ENCODE measurements at regions not wholly inside any gene's neighbourhood (a gene's known extent, or its start where the extent isn't known, plus 50 kb on each side); places are given as distances from the start of the nearest gene placed in this dataset.

DNA sequence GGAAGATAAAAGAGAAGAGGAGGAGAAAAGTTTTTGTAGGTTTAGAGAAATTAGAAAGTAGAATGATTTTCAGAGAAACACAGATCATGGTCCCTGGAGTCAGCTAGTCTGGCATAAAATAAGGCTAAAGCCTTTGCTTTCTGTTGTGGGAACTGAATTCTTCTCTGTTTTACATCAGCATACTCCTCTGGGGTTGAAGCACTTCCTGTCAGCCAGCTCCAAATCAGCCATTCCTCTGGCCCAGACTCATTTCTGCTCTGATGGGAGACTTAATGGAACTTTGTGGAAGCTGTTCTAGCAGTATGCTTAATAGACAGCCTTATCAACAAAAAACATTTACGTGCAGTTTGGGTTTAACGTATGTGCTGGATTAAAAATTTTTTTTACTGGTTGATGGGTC, 143.2 kb downstream of the HMHB1 start:
- TF ChIP-seq, protein P1, sequence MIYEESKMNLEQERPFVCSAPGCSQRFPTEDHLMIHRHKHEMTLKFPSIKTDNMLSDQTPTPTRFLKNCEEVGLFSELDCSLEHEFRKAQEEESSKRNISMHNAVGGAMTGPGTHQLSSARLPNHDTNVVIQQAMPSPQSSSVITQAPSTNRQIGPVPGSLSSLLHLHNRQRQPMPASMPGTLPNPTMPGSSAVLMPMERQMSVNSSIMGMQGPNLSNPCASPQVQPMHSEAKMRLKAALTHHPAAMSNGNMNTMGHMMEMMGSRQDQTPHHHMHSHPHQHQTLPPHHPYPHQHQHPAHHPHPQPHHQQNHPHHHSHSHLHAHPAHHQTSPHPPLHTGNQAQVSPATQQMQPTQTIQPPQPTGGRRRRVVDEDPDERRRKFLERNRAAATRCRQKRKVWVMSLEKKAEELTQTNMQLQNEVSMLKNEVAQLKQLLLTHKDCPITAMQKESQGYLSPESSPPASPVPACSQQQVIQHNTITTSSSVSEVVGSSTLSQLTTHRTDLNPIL (CRISPR knock-in tag; IDR thresholded peaks at IDR 0.05; ENCODE audit: low read depth): no peak
- TF ChIP-seq OSR1 (CRISPR knock-in tag; IDR thresholded peaks at IDR 0.05) (no peak), ZNF565 (CRISPR knock-in tag; conservative IDR thresholded peaks at IDR 0.05; ENCODE audit: low read depth) (no peak), ZFP30 (CRISPR knock-in tag; IDR thresholded peaks at IDR 0.05) (no peak), ARNTL (CRISPR knock-in tag; IDR thresholded peaks at IDR 0.05; ENCODE audit: borderline replicate concordance, low read depth) (no peak), ESRRG (CRISPR knock-in tag; IDR thresholded peaks at IDR 0.05) (no peak)
- TF ChIP-seq, protein P2, sequence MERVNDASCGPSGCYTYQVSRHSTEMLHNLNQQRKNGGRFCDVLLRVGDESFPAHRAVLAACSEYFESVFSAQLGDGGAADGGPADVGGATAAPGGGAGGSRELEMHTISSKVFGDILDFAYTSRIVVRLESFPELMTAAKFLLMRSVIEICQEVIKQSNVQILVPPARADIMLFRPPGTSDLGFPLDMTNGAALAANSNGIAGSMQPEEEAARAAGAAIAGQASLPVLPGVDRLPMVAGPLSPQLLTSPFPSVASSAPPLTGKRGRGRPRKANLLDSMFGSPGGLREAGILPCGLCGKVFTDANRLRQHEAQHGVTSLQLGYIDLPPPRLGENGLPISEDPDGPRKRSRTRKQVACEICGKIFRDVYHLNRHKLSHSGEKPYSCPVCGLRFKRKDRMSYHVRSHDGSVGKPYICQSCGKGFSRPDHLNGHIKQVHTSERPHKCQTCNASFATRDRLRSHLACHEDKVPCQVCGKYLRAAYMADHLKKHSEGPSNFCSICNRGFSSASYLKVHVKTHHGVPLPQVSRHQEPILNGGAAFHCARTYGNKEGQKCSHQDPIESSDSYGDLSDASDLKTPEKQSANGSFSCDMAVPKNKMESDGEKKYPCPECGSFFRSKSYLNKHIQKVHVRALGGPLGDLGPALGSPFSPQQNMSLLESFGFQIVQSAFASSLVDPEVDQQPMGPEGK (CRISPR knock-in tag; IDR thresholded peaks at IDR 0.05; ENCODE audit: borderline replicate concordance): no peak
- TF ChIP-seq, protein P3, sequence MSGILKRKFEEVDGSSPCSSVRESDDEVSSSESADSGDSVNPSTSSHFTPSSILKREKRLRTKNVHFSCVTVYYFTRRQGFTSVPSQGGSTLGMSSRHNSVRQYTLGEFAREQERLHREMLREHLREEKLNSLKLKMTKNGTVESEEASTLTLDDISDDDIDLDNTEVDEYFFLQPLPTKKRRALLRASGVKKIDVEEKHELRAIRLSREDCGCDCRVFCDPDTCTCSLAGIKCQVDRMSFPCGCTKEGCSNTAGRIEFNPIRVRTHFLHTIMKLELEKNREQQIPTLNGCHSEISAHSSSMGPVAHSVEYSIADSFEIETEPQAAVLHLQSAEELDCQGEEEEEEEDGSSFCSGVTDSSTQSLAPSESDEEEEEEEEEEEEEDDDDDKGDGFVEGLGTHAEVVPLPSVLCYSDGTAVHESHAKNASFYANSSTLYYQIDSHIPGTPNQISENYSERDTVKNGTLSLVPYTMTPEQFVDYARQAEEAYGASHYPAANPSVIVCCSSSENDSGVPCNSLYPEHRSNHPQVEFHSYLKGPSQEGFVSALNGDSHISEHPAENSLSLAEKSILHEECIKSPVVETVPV (CRISPR knock-in tag; IDR thresholded peaks at IDR 0.05): no peak
